ENCODE measurements at regions not wholly inside any gene's neighbourhood (a gene's known extent, or its start where the extent isn't known, plus 50 kb on each side); places are given as distances from the start of the nearest gene placed in this dataset.

DNA sequence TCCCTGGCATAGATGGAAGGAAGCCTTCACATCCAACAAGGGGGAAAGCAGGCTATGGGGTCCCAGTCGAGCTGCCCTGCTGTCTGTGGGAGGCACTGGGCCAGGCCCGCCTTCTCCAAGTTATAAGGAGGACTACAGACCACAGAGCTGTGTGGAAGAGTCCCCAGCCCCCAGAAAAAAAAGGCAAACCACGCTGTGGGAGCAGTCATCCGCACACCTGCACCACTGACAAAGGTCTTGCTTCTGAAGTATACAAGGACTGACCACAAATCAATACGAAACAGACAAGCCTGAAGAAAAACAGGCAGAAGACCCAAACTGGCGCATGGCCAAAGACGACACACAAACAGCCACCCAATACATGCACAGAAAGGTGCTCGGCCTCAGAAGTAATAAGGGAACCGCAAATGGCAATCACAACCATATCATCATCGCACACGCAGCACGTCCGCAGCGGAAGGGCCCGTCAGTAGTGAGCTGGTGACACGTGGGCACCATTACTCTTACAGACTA, 384.1 kb downstream of the CTTN start:
- Histone ChIP-seq H3K36me3 (ENCODE audit: control insufficient read depth in 1 of 2, insufficient read depth in 2 of 2, low read length in 2 of 2) (no peaks in the 10 kb centered on the region), H2AFZ (ENCODE audit: low read depth, low read length, poor library complexity, severe bottlenecking) (no peak overlapping the region), H3K79me2 (ENCODE audit: insufficient read depth, low read length) (no peaks in the 10 kb centered on the region), H3K4me2 (ENCODE audit: low read length) (no peak overlapping the region), H3K9me3 (ENCODE audit: control insufficient read depth in 1 of 2, insufficient read depth in 1 of 2, low read depth in 1 of 2, low read length in 2 of 2) (peaks cover 0 to 5% of the 10 kb centered on the region in 2 experiments; a peak in 1 of 4 replicates), H4K20me1 (ENCODE audit: insufficient read depth) (no peaks in the 10 kb centered on the region), H3K9ac (ENCODE audit: low read length) (no peak overlapping the region), H3K4me3 (replicated peaks in 1 of 2; ENCODE audit: low read depth in 1 of 2, low read length in 2 of 2) (no peak overlapping the region), H3K27ac (ENCODE audit: low read depth, low read length) (no peak overlapping the region), H3K4me1 (ENCODE audit: control insufficient read depth in 1 of 2, insufficient read depth in 2 of 2, low read length in 2 of 2) (peaks cover 0 to 2% of the 10 kb centered on the region in 2 experiments; a peak in 2 of 4 replicates), H3K9me2 (ENCODE audit: insufficient read depth) (no peaks in the 10 kb centered on the region), H3K27me3 (ENCODE audit: insufficient read depth, low read length) (no peaks in the 10 kb centered on the region)
- BruUV-seq (replicated peaks), result no TSS peak
- intact Hi-C loops (cut with micrococcal nuclease), result no loop called here
- TF ChIP-seq SRF (IDR thresholded peaks at IDR 0.05; ENCODE audit: low read depth), result no peak
- TF ChIP-seq RAD21 (IDR thresholded peaks at IDR 0.05; ENCODE audit: low read depth), result no peak
- TF ChIP-seq, protein P1, sequence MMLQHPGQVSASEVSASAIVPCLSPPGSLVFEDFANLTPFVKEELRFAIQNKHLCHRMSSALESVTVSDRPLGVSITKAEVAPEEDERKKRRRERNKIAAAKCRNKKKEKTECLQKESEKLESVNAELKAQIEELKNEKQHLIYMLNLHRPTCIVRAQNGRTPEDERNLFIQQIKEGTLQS (IDR thresholded peaks at IDR 0.05), result no peak
- TF ChIP-seq EGR1 (IDR thresholded peaks at IDR 0.05; ENCODE audit: low read depth), result no peak
- no peak for TF ChIP-seq CBX3 (IDR thresholded peaks at IDR 0.05; ENCODE audit: low read depth)
- TF ChIP-seq, protein P2, sequence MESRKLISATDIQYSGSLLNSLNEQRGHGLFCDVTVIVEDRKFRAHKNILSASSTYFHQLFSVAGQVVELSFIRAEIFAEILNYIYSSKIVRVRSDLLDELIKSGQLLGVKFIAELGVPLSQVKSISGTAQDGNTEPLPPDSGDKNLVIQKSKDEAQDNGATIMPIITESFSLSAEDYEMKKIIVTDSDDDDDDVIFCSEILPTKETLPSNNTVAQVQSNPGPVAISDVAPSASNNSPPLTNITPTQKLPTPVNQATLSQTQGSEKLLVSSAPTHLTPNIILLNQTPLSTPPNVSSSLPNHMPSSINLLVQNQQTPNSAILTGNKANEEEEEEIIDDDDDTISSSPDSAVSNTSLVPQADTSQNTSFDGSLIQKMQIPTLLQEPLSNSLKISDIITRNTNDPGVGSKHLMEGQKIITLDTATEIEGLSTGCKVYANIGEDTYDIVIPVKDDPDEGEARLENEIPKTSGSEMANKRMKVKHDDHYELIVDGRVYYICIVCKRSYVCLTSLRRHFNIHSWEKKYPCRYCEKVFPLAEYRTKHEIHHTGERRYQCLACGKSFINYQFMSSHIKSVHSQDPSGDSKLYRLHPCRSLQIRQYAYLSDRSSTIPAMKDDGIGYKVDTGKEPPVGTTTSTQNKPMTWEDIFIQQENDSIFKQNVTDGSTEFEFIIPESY (IDR thresholded peaks at IDR 0.05; ENCODE audit: extremely low read depth, insufficient replicate concordance, low read length), result no peak
- TF ChIP-seq POLR2A (IDR thresholded peaks at IDR 0.05; ENCODE audit: borderline replicate concordance, extremely low read depth, insufficient read depth, insufficient read length), result no peak
- TF ChIP-seq SIN3A (IDR thresholded peaks at IDR 0.05; ENCODE audit: low read depth), result no peak
- TF ChIP-seq EZH2phosphoT487 (IDR thresholded peaks at IDR 0.05; ENCODE audit: borderline replicate concordance), result no peak
- TF ChIP-seq YY1 (IDR thresholded peaks at IDR 0.05; ENCODE audit: extremely low read depth, insufficient replicate concordance, low read depth, low read length), result no peak
- TF ChIP-seq FOSL1 (IDR thresholded peaks at IDR 0.05; ENCODE audit: low read depth), result no peak
- TF ChIP-seq ELF1 (IDR thresholded peaks at IDR 0.05; ENCODE audit: borderline replicate concordance, low read depth), result no peak
- TF ChIP-seq, protein P3, sequence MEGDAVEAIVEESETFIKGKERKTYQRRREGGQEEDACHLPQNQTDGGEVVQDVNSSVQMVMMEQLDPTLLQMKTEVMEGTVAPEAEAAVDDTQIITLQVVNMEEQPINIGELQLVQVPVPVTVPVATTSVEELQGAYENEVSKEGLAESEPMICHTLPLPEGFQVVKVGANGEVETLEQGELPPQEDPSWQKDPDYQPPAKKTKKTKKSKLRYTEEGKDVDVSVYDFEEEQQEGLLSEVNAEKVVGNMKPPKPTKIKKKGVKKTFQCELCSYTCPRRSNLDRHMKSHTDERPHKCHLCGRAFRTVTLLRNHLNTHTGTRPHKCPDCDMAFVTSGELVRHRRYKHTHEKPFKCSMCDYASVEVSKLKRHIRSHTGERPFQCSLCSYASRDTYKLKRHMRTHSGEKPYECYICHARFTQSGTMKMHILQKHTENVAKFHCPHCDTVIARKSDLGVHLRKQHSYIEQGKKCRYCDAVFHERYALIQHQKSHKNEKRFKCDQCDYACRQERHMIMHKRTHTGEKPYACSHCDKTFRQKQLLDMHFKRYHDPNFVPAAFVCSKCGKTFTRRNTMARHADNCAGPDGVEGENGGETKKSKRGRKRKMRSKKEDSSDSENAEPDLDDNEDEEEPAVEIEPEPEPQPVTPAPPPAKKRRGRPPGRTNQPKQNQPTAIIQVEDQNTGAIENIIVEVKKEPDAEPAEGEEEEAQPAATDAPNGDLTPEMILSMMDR (IDR thresholded peaks at IDR 0.05 in 2 of 3, conservative IDR thresholded peaks at IDR 0.05 in 1 of 3; ENCODE audit: borderline replicate concordance in 1 of 3, insufficient read depth in 1 of 3, low read depth in 2 of 3, low read length in 2 of 3), result no peak
- no peak for TF ChIP-seq ZFX (IDR thresholded peaks at IDR 0.05)
- TF ChIP-seq ZNF274 (IDR thresholded peaks at IDR 0.05; ENCODE audit: low read depth, low read length), result no peak
- no peak for TF ChIP-seq CEBPB (IDR thresholded peaks at IDR 0.05; ENCODE audit: low read depth)
- no peak for TF ChIP-seq POLR2AphosphoS5 (IDR thresholded peaks at IDR 0.05; ENCODE audit: low read depth, low read length)
- RAD21 ChIA-PET (ENCODE audit: low non-redundant PET in 1 of 2, low total read pairs in 2 of 2, uncharacterized antibody in 2 of 2, unreplicated experiment in 2 of 2), result no interaction called here
- POLR2A ChIA-PET, result no interaction called here
- no peak for DNase-seq (ENCODE audit: low read depth, low spot score)
- CTCF ChIA-PET, result no interaction called here
- no peak for ATAC-seq
